GM18505 (cell line): ENCODE measurements at regions not wholly inside any gene's neighbourhood (a gene's known extent, or its start where the extent isn't known, plus 50 kb on each side); places are given as distances from the start of the nearest gene placed in this dataset.

Source experiments
- ATAC-seq: cut with Tn5 transposase; IDR thresholded peaks from one replicate; pipeline ENCODE4 v1.9.1; 2021; ENCODE audit not compliant: unreplicated experiment
- POLR2A ChIP-seq: IDR thresholded peaks from 4 replicates; pipeline ENCODE4 v1.6.1; 2011; ENCODE audit warnings: borderline replicate concordance; ENCODE audit not compliant: insufficient read depth, insufficient read length; ENCODE audit errors: extremely low read depth

GRCh38 chr6:156410649-156411048, 366.5 kb upstream of the ARID1B start:
- no peak for TF ChIP-seq POLR2A
- ATAC-seq: no peak

- TF ChIP-seq POLR2A: no peak
- no peak for ATAC-seq
These were observed 368.5 kb upstream of the ARID1B start for GRCh38 chr6:156408655-156409054.

GRCh38 chr6:156407334-156407733, 369.8 kb upstream of the ARID1B start:
- ATAC-seq: no peak
- no peak for TF ChIP-seq POLR2A

DNA sequence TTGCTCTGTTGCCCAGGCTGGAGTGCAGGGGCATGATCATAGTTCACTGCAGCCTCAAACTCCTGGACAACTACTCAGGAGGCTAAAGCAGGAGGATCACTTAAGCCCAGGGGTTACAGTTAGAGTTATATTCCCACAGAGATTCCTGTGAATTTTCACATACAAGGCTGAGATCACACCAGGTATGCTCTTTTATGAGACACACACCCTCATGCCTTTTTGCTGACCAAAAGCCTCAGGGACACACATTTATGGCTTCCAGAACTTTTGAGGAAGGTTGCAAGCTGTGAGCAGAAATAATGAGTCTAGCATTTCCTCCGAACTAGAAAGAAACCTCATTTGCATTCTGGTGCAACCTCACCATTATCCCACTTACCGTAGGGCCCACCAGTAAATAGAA, 370.5 kb upstream of the ARID1B start:
- no peak for TF ChIP-seq POLR2A
- ATAC-seq: no peak

DNA sequence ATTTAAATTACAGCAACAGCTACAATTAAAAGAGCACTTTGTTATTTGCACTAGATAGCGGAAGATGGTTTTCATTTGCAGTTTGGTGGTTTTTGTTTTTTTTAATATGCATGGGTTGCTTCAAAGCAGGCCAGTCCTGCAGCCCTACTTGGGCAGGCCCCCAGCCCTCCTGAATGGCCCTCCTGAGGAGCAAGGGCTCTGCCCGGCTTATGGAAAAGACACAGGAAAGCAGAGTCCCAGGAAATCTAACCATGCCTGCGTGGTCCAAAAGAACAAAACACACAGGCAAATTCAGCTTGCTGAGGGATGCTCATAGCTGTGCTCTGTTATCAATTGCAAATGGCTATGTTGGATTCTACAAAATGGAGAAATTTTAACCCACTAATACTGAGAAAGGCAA, 371.1 kb upstream of the ARID1B start:
- no peak for TF ChIP-seq POLR2A
- no peak for ATAC-seq

GRCh38 chr6:156402628-156403027, 374.6 kb upstream of the ARID1B start:
- TF ChIP-seq POLR2A: no peak
- ATAC-seq: no peak

- ATAC-seq: no peak
- TF ChIP-seq POLR2A: no peak
These were observed 375.0 kb upstream of the ARID1B start for GRCh38 chr6:156402227-156402626.

DNA sequence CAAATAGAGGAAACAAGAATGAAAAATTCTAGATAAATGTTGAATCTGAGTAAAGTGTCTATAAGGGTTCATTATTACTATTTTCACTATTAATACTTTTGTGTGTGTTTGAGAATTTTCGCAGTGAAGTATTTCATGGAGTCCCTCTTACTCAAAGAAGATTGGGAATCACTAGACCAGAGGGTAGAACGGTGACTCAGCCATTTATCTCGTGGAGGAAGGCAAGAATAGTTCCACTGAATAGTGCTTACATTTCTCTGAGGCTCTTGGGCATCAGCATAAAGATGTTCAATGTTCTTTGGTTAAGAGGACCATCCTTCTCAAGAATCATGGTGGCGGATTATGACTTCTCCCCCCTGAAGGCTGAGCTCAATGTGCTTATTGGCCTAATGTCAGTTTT, 376.7 kb upstream of the ARID1B start:
- TF ChIP-seq POLR2A: no peak
- ATAC-seq: no peak

GRCh38 chr6:156398966-156399365, 378.2 kb upstream of the ARID1B start:
- TF ChIP-seq POLR2A: no peak
- no peak for ATAC-seq

GRCh38 chr6:156398371-156398770, 378.8 kb upstream of the ARID1B start:
- ATAC-seq: no peak
- no peak for TF ChIP-seq POLR2A

DNA sequence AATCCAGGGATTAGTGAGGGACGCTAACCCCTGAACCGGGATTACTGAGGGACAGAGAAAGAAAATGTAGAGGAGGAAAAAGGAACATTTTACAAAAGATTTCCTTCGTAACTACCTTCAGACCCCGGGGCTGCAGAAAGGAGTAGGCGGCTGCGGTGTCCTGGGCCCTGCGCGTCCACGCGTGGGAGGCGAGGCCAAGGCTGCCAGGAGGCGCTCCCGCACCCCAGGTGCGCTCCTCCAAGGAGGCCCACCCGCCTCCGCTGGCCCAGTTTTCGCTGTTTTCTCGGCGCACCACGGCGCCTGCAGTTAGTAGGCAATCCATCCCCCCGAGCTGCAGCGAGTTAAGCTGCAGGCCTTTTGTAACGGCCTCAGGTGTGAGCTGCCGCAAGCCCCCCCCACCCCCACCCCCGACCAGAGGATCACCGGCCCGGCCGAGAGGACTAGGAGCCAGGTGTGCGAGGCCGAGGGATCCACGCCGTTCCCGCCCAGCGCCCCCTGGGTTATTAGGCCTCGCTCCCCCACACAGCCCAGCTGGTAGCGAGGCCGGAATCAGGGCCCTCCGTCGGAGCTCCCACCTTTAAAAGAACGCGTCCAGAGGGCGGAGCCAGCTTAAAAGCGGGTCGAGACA, 380.3 kb upstream of the ARID1B start:
- TF ChIP-seq POLR2A: no peak
- peak; percentile 5 for ATAC-seq

GRCh38 chr6:156396068-156396771, 381.0 kb upstream of the ARID1B start:
- peak; percentile 70 for ATAC-seq
- no peak for TF ChIP-seq POLR2A

DNA sequence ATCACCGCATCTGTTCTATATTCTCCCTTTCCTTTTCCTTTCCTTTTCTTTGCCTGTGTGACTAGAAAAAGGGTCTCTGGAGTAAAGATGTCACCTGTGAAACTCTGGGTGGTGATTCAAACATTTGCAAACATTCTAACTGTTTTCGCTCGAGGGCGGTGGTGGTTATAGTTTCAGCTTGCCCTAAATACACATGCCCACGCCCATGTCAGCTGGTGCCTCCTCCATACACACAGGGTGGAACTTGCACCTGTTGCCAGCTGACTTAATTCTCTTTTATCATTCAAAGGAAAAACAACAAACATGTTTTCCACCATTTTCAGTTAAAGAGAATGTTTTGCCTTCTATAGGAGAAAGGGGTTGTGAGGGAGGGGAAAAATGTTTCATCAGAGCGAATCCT, 381.9 kb upstream of the ARID1B start:
- TF ChIP-seq POLR2A: no peak
- ATAC-seq: no peak

GRCh38 chr6:156392648-156393047, 384.5 kb upstream of the ARID1B start:
- no peak for ATAC-seq

DNA sequence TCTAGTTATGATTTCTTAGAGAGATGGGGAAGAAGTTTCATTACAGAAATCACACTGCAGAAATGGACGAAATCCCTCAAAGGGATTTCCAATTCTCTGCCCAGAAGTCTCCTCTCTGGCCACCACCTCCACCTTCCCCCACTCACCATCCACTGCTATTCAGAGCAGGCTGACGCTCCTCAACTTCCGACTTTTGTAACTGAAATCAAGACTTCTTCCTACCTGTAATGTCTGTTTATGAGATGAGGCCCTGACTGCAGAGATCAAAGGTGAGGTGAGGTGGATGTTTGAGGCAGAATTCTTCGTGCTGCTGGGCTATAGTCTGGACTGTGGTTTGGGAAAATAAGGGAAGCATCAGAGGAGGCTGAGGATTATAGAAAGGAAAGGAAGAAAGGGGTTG, 385.2 kb upstream of the ARID1B start:
- no peak for TF ChIP-seq POLR2A
- no peak for ATAC-seq

More at GRCh38 chr6:156392648-156393047, 384.5 kb upstream of the ARID1B start:
- no peak for TF ChIP-seq POLR2A

GRCh38 chr6:156391061-156391672, 386.0 kb upstream of the ARID1B start:
- no peak for TF ChIP-seq POLR2A
- no peak for ATAC-seq
